Endothelial cell of umbilical vein (primary cell): ENCODE measurements at regions not wholly inside any gene's neighbourhood (a gene's known extent, or its start where the extent isn't known, plus 50 kb on each side); places are given as distances from the start of the nearest gene placed in this dataset.

Experiments used
- BruUV-seq: library from RNA; stranded (reverse); fragments of 400-500 nt; replicated peaks from 2 replicates; lab custom pipeline; 2021; lab: Mats Ljungman, UMichigan
- CTCF ChIA-PET: fragments of 300-600, 350-600 bp; sonication (Branson Sonifier 250); formaldehyde crosslinking; loops from one replicate; lab custom pipeline; 2021; ENCODE audit warnings: antibody characterized with exemption, inconsistent platforms; lab: Charles Lee
- POLR2A ChIA-PET: fragments of 300-600, 350-600 bp; sonication (Branson Sonifier 250); formaldehyde crosslinking; loops from one replicate; lab custom pipeline; 2021; ENCODE audit warnings: antibody characterized with exemption, inconsistent platforms; lab: Charles Lee
- DNase-seq: peaks from one replicate; pipeline ENCODE4 v3.0.0-alpha.2; 2011; ENCODE audit warnings: low read depth, low spot score
- FAIRE-seq: peaks from 2 replicates; lab custom pipeline; 2011; peaks lifted over from hg19 to GRCh38; lab: Jason Lieb, UNC
- H2AFZ ChIP-seq: 2 replicates; pipeline ENCODE4 v1.6.0; 2012; ENCODE audit warnings: low read depth, low read length, control low read depth, inconsistent platforms
- H3K27ac ChIP-seq: 2 replicates; pipeline ENCODE4 v1.5.1; 2011; ENCODE audit warnings: low read depth, mild to moderate bottlenecking, control low read depth, low read length, moderate library complexity; ENCODE audit not compliant: insufficient read depth
- H3K27me3 ChIP-seq, 2 experiments: 2 replicates each; pipeline versions ENCODE4 v1.6.0 to v1.6.1; 2011; ENCODE audit warnings: low read length in 2 of 2, mixed read lengths in 1 of 2; ENCODE audit not compliant: control insufficient read depth in 2 of 2, insufficient read depth in 2 of 2
- H3K36me3 ChIP-seq, 2 experiments: 2 replicates in 1 of 2; 3 replicates in 1 of 2; pipeline ENCODE4 v1.5.1; 2011; ENCODE audit warnings: low read length in 2 of 2, mild to moderate bottlenecking in 1 of 2, moderate library complexity in 1 of 2; ENCODE audit not compliant: control insufficient read depth in 2 of 2, insufficient read depth in 2 of 2; ENCODE audit errors: extremely low read depth in 1 of 2
- H3K4me1 ChIP-seq: 3 replicates; pipeline ENCODE4 v1.5.1; 2011; ENCODE audit warnings: mild to moderate bottlenecking, low read length; ENCODE audit not compliant: control insufficient read depth, insufficient read depth; ENCODE audit errors: extremely low read depth
- H3K4me2 ChIP-seq: 2 replicates; pipeline ENCODE4 v1.6.1; 2011; ENCODE audit warnings: low read length, control low read depth, mixed read lengths; ENCODE audit not compliant: insufficient read depth
- H3K4me3 ChIP-seq, 3 experiments: fragments of 200-600 bp in 1 of 3; sonication (generic), shearing (Covaris generic) in 1 of 3; replicated peaks in 1 of 3; 2 replicates each; pipeline ENCODE4 v1.5.1; 2011 to 2016; ENCODE audit warnings: control low read depth in 3 of 3, low read length in 3 of 3, mild to moderate bottlenecking in 2 of 3, inconsistent platforms in 1 of 3, low read depth in 1 of 3, moderate library complexity in 1 of 3; ENCODE audit not compliant: insufficient read depth in 1 of 3
- H3K79me2 ChIP-seq: 2 replicates; pipeline ENCODE4 v1.6.0; 2012; ENCODE audit warnings: low read length, inconsistent platforms; ENCODE audit not compliant: control insufficient read depth, insufficient read depth
- H3K9ac ChIP-seq: replicated peaks from 2 replicates; pipeline ENCODE3; 2011; ENCODE audit warnings: low read length, control low read depth; ENCODE audit not compliant: insufficient read depth; ENCODE audit errors: extremely low read depth
- H3K9me1 ChIP-seq: replicated peaks from 3 replicates; pipeline ENCODE4 v1.6.0; 2011; ENCODE audit warnings: mild to moderate bottlenecking, low read length; ENCODE audit not compliant: control insufficient read depth, insufficient read depth; ENCODE audit errors: extremely low read depth
- H3K9me3 ChIP-seq: replicated peaks from 2 replicates; pipeline ENCODE4 v1.5.1; 2012; ENCODE audit warnings: low read length, inconsistent platforms; ENCODE audit not compliant: control insufficient read depth, insufficient read depth
- H4K20me1 ChIP-seq: replicated peaks from 2 replicates; pipeline ENCODE3; 2011; ENCODE audit warnings: mild to moderate bottlenecking, low read length; ENCODE audit not compliant: control insufficient read depth, insufficient read depth; ENCODE audit errors: extremely low read depth
- EZH2 ChIP-seq: IDR thresholded peaks from 2 replicates; pipeline ENCODE4 v1.6.1; 2012; ENCODE audit warnings: borderline replicate concordance, low read depth, mild to moderate bottlenecking, moderate library complexity, low read length, inconsistent platforms; ENCODE audit not compliant: severe bottlenecking
- FOS ChIP-seq: IDR thresholded peaks from 2 replicates; pipeline ENCODE4 v1.6.1; 2011; ENCODE audit warnings: mild to moderate bottlenecking, low read length, moderate library complexity, borderline replicate concordance; ENCODE audit not compliant: insufficient read depth
- GATA2 ChIP-seq: IDR thresholded peaks from 2 replicates; pipeline ENCODE4 v1.7.0; 2011; ENCODE audit warnings: low read depth, mild to moderate bottlenecking, moderate library complexity, mixed read lengths, low read length; ENCODE audit not compliant: insufficient read length, insufficient read depth
- JUN ChIP-seq: IDR thresholded peaks from 2 replicates; pipeline ENCODE4 v1.6.1; 2011; ENCODE audit warnings: borderline replicate concordance, low read depth; ENCODE audit not compliant: insufficient read length, insufficient read depth
- MYC ChIP-seq: IDR thresholded peaks from one replicate; pipeline ENCODE4 v1.6.1; 2011; ENCODE audit warnings: mild to moderate bottlenecking, low read depth, low read length
- POLR2A ChIP-seq: IDR thresholded peaks from 2 replicates; pipeline ENCODE4 v1.6.1; 2012; ENCODE audit warnings: low read depth, mild to moderate bottlenecking, control low read depth, low read length
- POLR2AphosphoS5 ChIP-seq: IDR thresholded peaks from 2 replicates; pipeline ENCODE4 v1.6.1; 2012; ENCODE audit warnings: low read depth, mild to moderate bottlenecking, control low read depth, low read length, moderate library complexity; ENCODE audit not compliant: insufficient read depth
- dilution Hi-C: fragments of 300-500 bp; cut with MboI; formaldehyde crosslinking; loops from one replicate; pipeline ENCODE4 v1.15.0; 2019; ENCODE audit warnings: low sequenced_read_pairs; ENCODE audit not compliant: extremely low pct_ligation_motif_present
- intact Hi-C: fragments of 100-400 bp; cut with micrococcal nuclease; formaldehyde crosslinking; loops from one replicate; pipeline ENCODE4 v1.10.0; 2022
- TF ChIP-seq, protein P1 (sequence below), 2 donors: IDR thresholded peaks; 1 replicate in 1 of 2; 2 replicates in 1 of 2; pipeline ENCODE4 v1.5.1; 2011; ENCODE audit warnings: low read length in 2 of 2, mild to moderate bottlenecking in 2 of 2, moderate library complexity in 2 of 2, control low read depth in 1 of 2, inconsistent platforms in 1 of 2, low read depth in 1 of 2; ENCODE audit not compliant: insufficient read depth in 1 of 2; ENCODE audit errors: extremely low read depth in 1 of 2
- TF ChIP-seq, protein P2 (sequence below): IDR thresholded peaks from 2 replicates; pipeline ENCODE4 v1.6.1; 2011; ENCODE audit not compliant: insufficient read depth, insufficient read length

- no peak overlapping the region for H3K4me3 ChIP-seq
- BruUV-seq: no TSS peak
- H3K9me1 ChIP-seq: no peaks in the 10 kb centered on the region
- no peaks in the 10 kb centered on the region for H3K36me3 ChIP-seq
- dilution Hi-C loops: no loop called here
- peaks cover 19% of the 10 kb centered on the region for H3K4me1 ChIP-seq
- no peak for DNase-seq
- no peaks in the 10 kb centered on the region for H4K20me1 ChIP-seq
- no peaks in the 10 kb centered on the region for H3K9me3 ChIP-seq
- H3K79me2 ChIP-seq: no peaks in the 10 kb centered on the region
- intact Hi-C loops: no loop called here
- H3K27me3 ChIP-seq: peaks cover 0 to 3% of the 10 kb centered on the region in 2 experiments
- no peak for TF ChIP-seq JUN
- TF ChIP-seq FOS: no peak
- TF ChIP-seq GATA2: no peak
- no peak for TF ChIP-seq MYC
- TF ChIP-seq, protein P1, sequence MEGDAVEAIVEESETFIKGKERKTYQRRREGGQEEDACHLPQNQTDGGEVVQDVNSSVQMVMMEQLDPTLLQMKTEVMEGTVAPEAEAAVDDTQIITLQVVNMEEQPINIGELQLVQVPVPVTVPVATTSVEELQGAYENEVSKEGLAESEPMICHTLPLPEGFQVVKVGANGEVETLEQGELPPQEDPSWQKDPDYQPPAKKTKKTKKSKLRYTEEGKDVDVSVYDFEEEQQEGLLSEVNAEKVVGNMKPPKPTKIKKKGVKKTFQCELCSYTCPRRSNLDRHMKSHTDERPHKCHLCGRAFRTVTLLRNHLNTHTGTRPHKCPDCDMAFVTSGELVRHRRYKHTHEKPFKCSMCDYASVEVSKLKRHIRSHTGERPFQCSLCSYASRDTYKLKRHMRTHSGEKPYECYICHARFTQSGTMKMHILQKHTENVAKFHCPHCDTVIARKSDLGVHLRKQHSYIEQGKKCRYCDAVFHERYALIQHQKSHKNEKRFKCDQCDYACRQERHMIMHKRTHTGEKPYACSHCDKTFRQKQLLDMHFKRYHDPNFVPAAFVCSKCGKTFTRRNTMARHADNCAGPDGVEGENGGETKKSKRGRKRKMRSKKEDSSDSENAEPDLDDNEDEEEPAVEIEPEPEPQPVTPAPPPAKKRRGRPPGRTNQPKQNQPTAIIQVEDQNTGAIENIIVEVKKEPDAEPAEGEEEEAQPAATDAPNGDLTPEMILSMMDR (IDR thresholded peaks at IDR 0.05; ENCODE audit: extremely low read depth in 1 of 2, insufficient read depth in 1 of 2, low read depth in 1 of 2, low read length in 2 of 2): no peak
- no peak for TF ChIP-seq EZH2
- no peak for TF ChIP-seq POLR2AphosphoS5
- TF ChIP-seq, protein P2, sequence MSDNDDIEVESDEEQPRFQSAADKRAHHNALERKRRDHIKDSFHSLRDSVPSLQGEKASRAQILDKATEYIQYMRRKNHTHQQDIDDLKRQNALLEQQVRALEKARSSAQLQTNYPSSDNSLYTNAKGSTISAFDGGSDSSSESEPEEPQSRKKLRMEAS: no peak
- no peak for TF ChIP-seq POLR2A
- CTCF ChIA-PET: interaction anchor here (1.0 kb wide), 1 partner anchor 13 kb away, joined by 3 read pairs; no protein-coding TSS in a partner anchor
- no peak overlapping the region for H3K4me2 ChIP-seq
- H3K9ac ChIP-seq: no peak overlapping the region
- no peak overlapping the region for H2AFZ ChIP-seq
- POLR2A ChIA-PET: no interaction called here
- no peak overlapping the region for H3K27ac ChIP-seq
- no peak for FAIRE-seq
Observed at GRCh38 chr12:98123021-98123461, 392.3 kb upstream of the TMPO start.
